ENCODE measurements at regions not wholly inside any gene's neighbourhood (a gene's known extent, or its start where the extent isn't known, plus 50 kb on each side); places are given as distances from the start of the nearest gene placed in this dataset.

GRCh38 chr6:119844387-119844786, 494.8 kb upstream of the MAN1A1 start:
- Histone ChIP-seq H3K36me3 (no peaks in the 10 kb centered on the region), H3K4me1 (no peaks in the 10 kb centered on the region), H3K9me3 (peaks cover 0 to 17% (median 2%) of the 10 kb centered on the region in 4 donors), H3K4me3 (no peak overlapping the region), H3K27me3 (no peaks in the 10 kb centered on the region), H3K27ac (no peak overlapping the region)
- DNase-seq (ENCODE audit: low spot score in 2 of 2), result no peak
- WGBS, 2 donors, result 25 to 58% methylated on average over 2 of the region's 2 CpGs
- no peak for TF ChIP-seq EP300 (IDR thresholded peaks at IDR 0.05)
- TF ChIP-seq CTCF (IDR thresholded peaks at IDR 0.05), result no peak
- TF ChIP-seq POLR2A (IDR thresholded peaks at IDR 0.05), result no peak

- no peaks in the 10 kb centered on the region for H3K36me3 ChIP-seq
Observed at GRCh38 chr6:119842191-119842590, 492.6 kb upstream of the MAN1A1 start.

GRCh38 chr6:119838043-119838442, 488.5 kb upstream of the MAN1A1 start:
- H3K27ac ChIP-seq, result no peak overlapping the region
- no peak overlapping the region for H3K4me3 ChIP-seq
- TF ChIP-seq POLR2A (IDR thresholded peaks at IDR 0.05), result no peak
- no peak for TF ChIP-seq CTCF (IDR thresholded peaks at IDR 0.05)
- no peak for TF ChIP-seq EP300 (IDR thresholded peaks at IDR 0.05)
- no peaks in the 10 kb centered on the region for H3K27me3 ChIP-seq
- H3K4me1 ChIP-seq, result no peaks in the 10 kb centered on the region
- 68% methylated on average over 2 of the region's 2 CpGs for WGBS, 2 donors
- peaks cover 0 to 17% (median 2%) of the 10 kb centered on the region in 4 donors for H3K9me3 ChIP-seq
- no peak for DNase-seq (ENCODE audit: low spot score in 2 of 2)
- H3K36me3 ChIP-seq, result no peaks in the 10 kb centered on the region

More at GRCh38 chr6:119842191-119842590, 492.6 kb upstream of the MAN1A1 start:
- DNase-seq (ENCODE audit: low spot score in 2 of 2), result no peak
- 78 to 89% methylated on average over 2 to 3 of the region's 3 CpGs for WGBS, 2 donors
- no peaks in the 10 kb centered on the region for H3K27me3 ChIP-seq
- TF ChIP-seq POLR2A (IDR thresholded peaks at IDR 0.05), result no peak
- no peak for TF ChIP-seq CTCF (IDR thresholded peaks at IDR 0.05)
- no peak for TF ChIP-seq EP300 (IDR thresholded peaks at IDR 0.05)
- no peak overlapping the region for H3K27ac ChIP-seq
- H3K4me1 ChIP-seq, result no peaks in the 10 kb centered on the region
- no peak overlapping the region for H3K4me3 ChIP-seq
- H3K9me3 ChIP-seq, result peaks cover 0 to 17% (median 2%) of the 10 kb centered on the region in 4 donors

GRCh38 chr6:119834418-119834817, 484.9 kb upstream of the MAN1A1 start:
- H3K36me3 ChIP-seq, result no peaks in the 10 kb centered on the region
- no peaks in the 10 kb centered on the region for H3K4me1 ChIP-seq
- H3K9me3 ChIP-seq, result peaks cover 0 to under 1% (median 0%) of the 10 kb centered on the region in 4 donors
- TF ChIP-seq CTCF (IDR thresholded peaks at IDR 0.05), result no peak
- TF ChIP-seq EP300 (IDR thresholded peaks at IDR 0.05), result no peak
- TF ChIP-seq POLR2A (IDR thresholded peaks at IDR 0.05), result no peak
- H3K27me3 ChIP-seq, result no peaks in the 10 kb centered on the region
- DNase-seq (ENCODE audit: low spot score in 2 of 2), result no peak
- no peak overlapping the region for H3K27ac ChIP-seq
- H3K4me3 ChIP-seq, result no peak overlapping the region

GRCh38 chr6:119832411-119832810, 482.9 kb upstream of the MAN1A1 start:
- no peaks in the 10 kb centered on the region for H3K4me1 ChIP-seq
- DNase-seq (ENCODE audit: low spot score in 2 of 2), result no peak
- 65 to 73% methylated on average over 1 of the region's 1 CpG for WGBS, 2 donors
- H3K9me3 ChIP-seq, result peaks cover 0 to 10% (median 0%) of the 10 kb centered on the region in 4 donors
- H3K4me3 ChIP-seq, result no peak overlapping the region
- no peaks in the 10 kb centered on the region for H3K27me3 ChIP-seq
- TF ChIP-seq POLR2A (IDR thresholded peaks at IDR 0.05) (no peak), EP300 (IDR thresholded peaks at IDR 0.05) (no peak), CTCF (IDR thresholded peaks at IDR 0.05) (no peak)
- no peaks in the 10 kb centered on the region for H3K36me3 ChIP-seq
- no peak overlapping the region for H3K27ac ChIP-seq

All from tibial nerve (tissue), 4 donors.